ENCODE measurements at regions not wholly inside any gene's neighbourhood (a gene's known extent, or its start where the extent isn't known, plus 50 kb on each side); places are given as distances from the start of the nearest gene placed in this dataset.

GRCh38 chr9:135199489-135199888 is 112.0 kb downstream of the OLFM1 start:
- no peak for TF ChIP-seq CTCF (IDR thresholded peaks at IDR 0.05)

GRCh38 chr9:135201711-135202110 is 114.2 kb downstream of the OLFM1 start:
- TF ChIP-seq CTCF (IDR thresholded peaks at IDR 0.05), result no peak

- TF ChIP-seq CTCF (IDR thresholded peaks at IDR 0.05), result no peak
Observed at GRCh38 chr9:135204177-135204576, 116.7 kb downstream of the OLFM1 start.

GRCh38 chr9:135209136-135209535 is 121.7 kb downstream of the OLFM1 start:
- TF ChIP-seq CTCF (IDR thresholded peaks at IDR 0.05), result no peak

GRCh38 chr9:135209852-135210251 is 122.4 kb downstream of the OLFM1 start:
- TF ChIP-seq CTCF (IDR thresholded peaks at IDR 0.05), result no peak

GRCh38 chr9:135210676-135211523 is 123.4 kb downstream of the OLFM1 start:
- TF ChIP-seq CTCF (IDR thresholded peaks at IDR 0.05), result no peak

- TF ChIP-seq CTCF (IDR thresholded peaks at IDR 0.05), result no peak
Observed at GRCh38 chr9:135211524-135211890, 124.0 kb downstream of the OLFM1 start.

GRCh38 chr9:135212961-135213360 is 125.5 kb downstream of the OLFM1 start:
- no peak for TF ChIP-seq CTCF (IDR thresholded peaks at IDR 0.05)

Data from LNCAP (cell line).